H1 (cell line): ENCODE measurements at regions not wholly inside any gene's neighbourhood (a gene's known extent, or its start where the extent isn't known, plus 50 kb on each side); places are given as distances from the start of the nearest gene placed in this dataset.

Experiments used
- CTCF ChIA-PET: fragments of 300-600 bp; sonication (Branson Sonifier 250); formaldehyde crosslinking; loops from one replicate; lab custom pipeline; 2021; ENCODE audit not compliant: partially characterized antibody; lab: Charles Lee
- POLR2A ChIA-PET: fragments of 300-600 bp; sonication (Branson Sonifier 250); formaldehyde crosslinking; loops from one replicate; lab custom pipeline; 2021; ENCODE audit warnings: inconsistent platforms; ENCODE audit not compliant: partially characterized antibody; lab: Charles Lee
- DNase-seq, 2 experiments: peaks; one replicate each; pipeline versions ENCODE4 v3.0.0 to v3.0.0-alpha.2; 2010 to 2022; ENCODE audit warnings: low spot score in 2 of 2, low read depth in 1 of 2, mixed read lengths in 1 of 2
- FAIRE-seq: peaks from 2 replicates; lab custom pipeline; 2011; peaks lifted over from hg19 to GRCh38; lab: Jason Lieb, UNC
- H2AFZ ChIP-seq: 2 replicates; pipeline ENCODE4 v1.8.1; 2012; ENCODE audit warnings: low read length, inconsistent platforms
- H2AK5ac ChIP-seq: 2 replicates; pipeline ENCODE4 v1.6.1; 2013; ENCODE audit warnings: low read depth, low read length
- H2BK120ac ChIP-seq: replicated peaks from 2 replicates; pipeline ENCODE3; 2013; ENCODE audit warnings: low read depth, low read length, inconsistent platforms
- H2BK12ac ChIP-seq: 2 replicates; pipeline ENCODE4 v1.6.1; 2013; ENCODE audit warnings: low read depth, low read length
- H2BK15ac ChIP-seq: 2 replicates; pipeline ENCODE4 v1.6.1; 2013; ENCODE audit warnings: low read length
- H2BK20ac ChIP-seq: 2 replicates; pipeline ENCODE4 v1.6.1; 2013; ENCODE audit warnings: low read length
- H2BK5ac ChIP-seq: 2 replicates; pipeline ENCODE4 v1.6.1; 2013; ENCODE audit warnings: low read depth, low read length
- H3K14ac ChIP-seq: 2 replicates; pipeline ENCODE4 v1.6.1; 2013; ENCODE audit warnings: inconsistent platforms; ENCODE audit not compliant: insufficient read length
- H3K18ac ChIP-seq: 2 replicates; pipeline ENCODE4 v1.6.1; 2013; ENCODE audit warnings: low read length; ENCODE audit errors: extremely low read depth
- H3K23ac ChIP-seq: 2 replicates; pipeline ENCODE4 v1.6.1; 2013; ENCODE audit warnings: inconsistent platforms; ENCODE audit not compliant: insufficient read length
- H3K23me2 ChIP-seq: 2 replicates; pipeline ENCODE4 v1.6.1; 2013; ENCODE audit warnings: low read depth, low read length
- H3K27ac ChIP-seq: 2 replicates; pipeline ENCODE4 v1.6.1; 2011; ENCODE audit warnings: low read depth, low read length, inconsistent platforms
- H3K27me3 ChIP-seq, 4 experiments: replicated peaks in 1 of 4; 1 replicate in 1 of 4; 2 replicates in 3 of 4; pipeline versions ENCODE4 v1.6.1 to v1.8.1; 2011 to 2013; ENCODE audit warnings: low read length in 3 of 4, mild to moderate bottlenecking in 3 of 4, inconsistent platforms in 2 of 4, mixed read lengths in 2 of 4, moderate library complexity in 1 of 4; ENCODE audit not compliant: control insufficient read depth in 3 of 4, insufficient read depth in 3 of 4; ENCODE audit errors: extremely low read depth in 1 of 4
- H3K36me3 ChIP-seq, 4 experiments: 2 replicates each; pipeline versions ENCODE4 v1.6.1 to v1.8.1; 2011 to 2013; ENCODE audit warnings: mild to moderate bottlenecking in 4 of 4, low read length in 3 of 4, moderate library complexity in 2 of 4, control low read depth in 1 of 4, inconsistent platforms in 1 of 4; ENCODE audit not compliant: insufficient read depth in 4 of 4, control insufficient read depth in 2 of 4
- H3K4ac ChIP-seq: replicated peaks from 2 replicates; pipeline ENCODE3; 2013; ENCODE audit warnings: low read length, low read depth, mixed read lengths, inconsistent platforms; ENCODE audit not compliant: insufficient read length
- H3K4me1 ChIP-seq, 4 experiments: replicated peaks in 1 of 4; 1 replicate in 1 of 4; 2 replicates in 3 of 4; pipeline versions ENCODE4 v1.6.1 to v1.8.1; 2011 to 2013; ENCODE audit warnings: low read length in 3 of 4, inconsistent platforms in 2 of 4, mixed read lengths in 1 of 4; ENCODE audit not compliant: insufficient read depth in 4 of 4, control insufficient read depth in 3 of 4
- H3K4me2 ChIP-seq, 2 experiments: 2 replicates each; pipeline versions ENCODE4 v1.6.1 to v1.8.1; 2011 to 2013; ENCODE audit warnings: low read depth in 2 of 2, low read length in 2 of 2, control low read depth in 1 of 2, inconsistent platforms in 1 of 2, mild to moderate bottlenecking in 1 of 2; ENCODE audit not compliant: insufficient read depth in 1 of 2
- H3K4me3 ChIP-seq, 4 experiments: fragments of 200-600, 300-600 bp in 1 of 4; sonication (generic), shearing (Covaris generic), sonication (Bioruptor Twin) in 1 of 4; 2 replicates each; pipeline versions ENCODE4 v1.5.1 to v1.8.1; 2011 to 2016; ENCODE audit warnings: low read length in 4 of 4, low read depth in 3 of 4, control low read depth in 2 of 4, inconsistent platforms in 2 of 4, mild to moderate bottlenecking in 2 of 4, mixed read lengths in 1 of 4, moderate library complexity in 1 of 4; ENCODE audit not compliant: insufficient read depth in 2 of 4; ENCODE audit errors: extremely low read depth in 1 of 4
- H3K56ac ChIP-seq: replicated peaks from 2 replicates; pipeline ENCODE3; 2013; ENCODE audit warnings: low read depth, mild to moderate bottlenecking, mixed read lengths, low read length, inconsistent platforms; ENCODE audit not compliant: insufficient read length
- H3K79me1 ChIP-seq: 2 replicates; pipeline ENCODE4 v1.6.1; 2013; ENCODE audit warnings: low read depth, low read length, control low read depth
- H3K79me2 ChIP-seq, 2 experiments: 2 replicates each; pipeline versions ENCODE4 v1.6.1 to v1.8.1; 2012 to 2013; ENCODE audit warnings: low read length in 2 of 2, mild to moderate bottlenecking in 2 of 2, inconsistent platforms in 1 of 2; ENCODE audit not compliant: insufficient read depth in 2 of 2, control insufficient read depth in 1 of 2
- H3K9ac ChIP-seq, 4 experiments: replicated peaks in 1 of 4; 1 replicate in 1 of 4; 2 replicates in 3 of 4; pipeline versions ENCODE4 v1.6.1 to v1.8.1; 2011 to 2013; ENCODE audit warnings: low read depth in 3 of 4, low read length in 3 of 4, control low read depth in 2 of 4, mild to moderate bottlenecking in 2 of 4, moderate library complexity in 2 of 4, inconsistent platforms in 1 of 4; ENCODE audit errors: extremely low read depth in 1 of 4
- H3K9me3 ChIP-seq, 2 experiments: 2 replicates each; pipeline versions ENCODE4 v1.6.1 to v1.8.1; 2012 to 2013; ENCODE audit warnings: mild to moderate bottlenecking in 2 of 2, moderate library complexity in 2 of 2, control low read depth in 1 of 2, inconsistent platforms in 1 of 2, low read depth in 1 of 2, low read length in 1 of 2, mixed read lengths in 1 of 2; ENCODE audit not compliant: insufficient read depth in 2 of 2
- H4K20me1 ChIP-seq, 2 experiments: replicated peaks in 1 of 2; 2 replicates each; pipeline versions ENCODE3 to v1.8.1; 2011 to 2013; ENCODE audit warnings: inconsistent platforms in 2 of 2, low read length in 2 of 2, mild to moderate bottlenecking in 1 of 2; ENCODE audit not compliant: insufficient read depth in 2 of 2, control insufficient read depth in 1 of 2
- H4K5ac ChIP-seq: 2 replicates; pipeline ENCODE4 v1.6.1; 2013; ENCODE audit warnings: low read length, low read depth, mixed read lengths, inconsistent platforms; ENCODE audit not compliant: insufficient read length
- H4K8ac ChIP-seq: 2 replicates; pipeline ENCODE4 v1.8.0; 2013; ENCODE audit warnings: mild to moderate bottlenecking, moderate library complexity, low read length, inconsistent platforms; ENCODE audit not compliant: insufficient read depth; ENCODE audit errors: extremely low read depth
- H4K91ac ChIP-seq: replicated peaks from 2 replicates; pipeline ENCODE3; 2013; ENCODE audit warnings: low read length, mixed read lengths, inconsistent platforms; ENCODE audit not compliant: insufficient read length
- ASH2L ChIP-seq: fragments of 200-600, 300-600 bp; sonication (generic); IDR thresholded peaks from one replicate; pipeline ENCODE4 v1.7.1; 2017; ENCODE audit warnings: low read length
- BACH1 ChIP-seq: IDR thresholded peaks from 2 replicates; pipeline ENCODE4 v1.6.1; 2012; ENCODE audit warnings: low read length, improper control_type of control experiment
- CBX5 ChIP-seq: fragments of 300-800, 300-1000 bp; sonication (generic); IDR thresholded peaks from 2 replicates; pipeline ENCODE4 v1.7.1; 2016; ENCODE audit warnings: antibody characterized with exemption, low read length, low read depth
- CBX8 ChIP-seq: fragments of 300-800, 300-1000 bp; sonication (generic); IDR thresholded peaks from 2 replicates; pipeline ENCODE4 v1.7.1; 2016; ENCODE audit warnings: low read depth, low read length, borderline replicate concordance
- CEBPB ChIP-seq: IDR thresholded peaks from 2 replicates; pipeline ENCODE4 v1.6.1; 2012; ENCODE audit warnings: low read depth, low read length
- KDM1A ChIP-seq: fragments of 200-600, 300-600 bp; sonication (generic); IDR thresholded peaks from 2 replicates; pipeline ENCODE4 v1.7.1; 2016; ENCODE audit warnings: mild to moderate bottlenecking, low read length, borderline replicate concordance
- MAFK ChIP-seq: IDR thresholded peaks from 2 replicates; pipeline ENCODE4 v1.6.1; 2012; ENCODE audit warnings: low read depth, mild to moderate bottlenecking, improper control_type of control experiment, low read length
- NANOG ChIP-seq: IDR thresholded peaks from 2 replicates; pipeline ENCODE4 v1.6.1; 2011; ENCODE audit warnings: low read length, low read depth, mild to moderate bottlenecking, inconsistent platforms; ENCODE audit not compliant: insufficient read depth, poor library complexity, severe bottlenecking
- NRF1 ChIP-seq: IDR thresholded peaks from 2 replicates; pipeline ENCODE4 v1.6.1; 2011; ENCODE audit warnings: mild to moderate bottlenecking, low read depth, low read length, improper control_type of control experiment
- POU5F1 ChIP-seq: IDR thresholded peaks from 2 replicates; pipeline ENCODE4 v1.6.1; 2011; ENCODE audit warnings: low read depth, mild to moderate bottlenecking, low read length, moderate library complexity
- SP1 ChIP-seq: IDR thresholded peaks from 2 replicates; pipeline ENCODE4 v1.6.1; 2011; ENCODE audit warnings: low read depth, low read length
- TBP ChIP-seq: IDR thresholded peaks from 2 replicates; pipeline ENCODE4 v1.6.1; 2011; ENCODE audit warnings: low read depth, low read length, improper control_type of control experiment
- WGBS, 2 experiments: shearing (Covaris generic) in 1 of 2; methylation state at CpG; one replicate each; pipeline versions ENCODE4 v1.1.6 to v1.1.7; 2013 to 2015; ENCODE audit warnings: low lambda C conversion rate in 2 of 2, mixed read lengths in 2 of 2, inconsistent platforms in 1 of 2, low coverage in 1 of 2, missing lambda C conversion rate in 1 of 2; ENCODE audit not compliant: insufficient replicate concordance in 2 of 2, insufficient coverage in 1 of 2, insufficient read length in 1 of 2; ENCODE audit errors: extremely low coverage in 1 of 2, missing lambda C conversion rate in 1 of 2; 5-methylcytosine and 5-hydroxymethylcytosine counted together

- no peak for DNase-seq
- no peaks in the 10 kb centered on the region for H3K79me2 ChIP-seq
- H4K20me1 ChIP-seq, result peaks cover 0 to 1% of the 10 kb centered on the region in 2 experiments
- TF ChIP-seq KDM1A (peak; percentile 31; the same call in 1 of the 2 replicates), CBX5 (no peak), TBP (no peak), ASH2L (peak; percentile 16), MAFK (no peak), SP1 (no peak), BACH1 (no peak), POU5F1 (no peak), NANOG (no peak), CBX8 (no peak), NRF1 (no peak), CEBPB (no peak)
- TF ChIP-seq, all 59 proteins: peak for 2
- Histone ChIP-seq H3K23me2 (no peaks in the 10 kb centered on the region; the same call in 1 of the 2 replicates), H3K9me3 (no peaks in the 10 kb centered on the region), H2BK12ac (0 out of 2 replicates have a peak overlapping the region, but pooled peaks have one; percentile 50), H2BK5ac (peak overlapping the region; percentile 66; the same call in 1 of the 2 replicates), H2BK20ac (peak overlapping the region; percentile 86), H3K14ac (no peak overlapping the region), H3K27ac (no peak overlapping the region), H3K36me3 (no peaks in the 10 kb centered on the region), H2AFZ (peak overlapping the region; percentile 82; the same call in 1 of the 2 replicates), H4K8ac (no peak overlapping the region; the same call in 1 of the 2 replicates), H3K56ac (no peak overlapping the region), H2AK5ac (no peak overlapping the region), H4K91ac (peak overlapping the region; percentile 54), H4K5ac (no peak overlapping the region), H3K27me3 (peaks cover 0 to 4% (median 0%) of the 10 kb centered on the region in 4 experiments; a peak in 1 of 7 replicates), H2BK120ac (no peak overlapping the region), H3K4me3 (peak overlapping the region in 1 of 4 experiments; percentile 11; a peak in 1 of 8 replicates), H3K79me1 (no peaks in the 10 kb centered on the region), H3K4me1 (peaks cover 3 to 12% (median 8%) of the 10 kb centered on the region in 4 experiments; a peak in 5 of 7 replicates), H2BK15ac (peak overlapping the region; percentile 72; the same call in 1 of the 2 replicates), H3K23ac (no peak overlapping the region), H3K18ac (peak overlapping the region; percentile 83), H3K4me2 (peak overlapping the region; percentile 47; a peak in 2 of 4 replicates), H3K9ac (no peak overlapping the region), H3K4ac (no peak overlapping the region)
- 72% methylated on average over 11 of the region's 11 CpGs; no CpG with 5 or more reads in 1 of the 2 experiments for WGBS, 2 experiments
- ChIA-PET CTCF (interaction anchor here (0.6 to 6.2 kb wide), 11 partner anchors 10 to 400 kb away, joined by 3 to 55 read pairs (median 4); no protein-coding TSS in a partner anchor), POLR2A (interaction anchor here (1.1 to 1.6 kb wide), 2 partner anchors 9 to 13 kb away, joined by 4 to 6 read pairs; no protein-coding TSS in a partner anchor)
- no peak for FAIRE-seq
Observed at GRCh38 chr10:78292982-78293865, 259.6 kb downstream of the RPS24 start.
